NT2/D1 (cell line): ENCODE measurements at regions not wholly inside any gene's neighbourhood (a gene's known extent, or its start where the extent isn't known, plus 50 kb on each side); places are given as distances from the start of the nearest gene placed in this dataset.

Experiments
- SUZ12 ChIP-seq: IDR thresholded peaks from 2 replicates; pipeline ENCODE4 v1.6.1; 2011; ENCODE audit not compliant: insufficient read length, insufficient read depth; ENCODE audit errors: extremely low read depth
- YY1 ChIP-seq: IDR thresholded peaks from 2 replicates; pipeline ENCODE4 v1.6.1; 2011; ENCODE audit not compliant: insufficient read length, insufficient read depth
- ZNF274 ChIP-seq: IDR thresholded peaks from 2 replicates; pipeline ENCODE4 v1.6.1; 2011; ENCODE audit warnings: mild to moderate bottlenecking, low read depth, low read length

GRCh38 chr9:3735251-3735650 is 209.4 kb upstream of the RFX3 start:
- TF ChIP-seq SUZ12: no peak
- TF ChIP-seq ZNF274: no peak
- TF ChIP-seq YY1: no peak
